ENCODE measurements at regions not wholly inside any gene's neighbourhood (a gene's known extent, or its start where the extent isn't known, plus 50 kb on each side); places are given as distances from the start of the nearest gene placed in this dataset.
"Not testable (repeated sequence)": the region's sequence is repeated elsewhere in the genome, so short reads cannot be mapped to it uniquely, and the experiment has no call there.

GRCh38 chr2:16200554-16201193 is 260.3 kb downstream of the MYCN start:
- H3K4me3 ChIP-seq (ENCODE audit: low read depth, low read length), result no peak overlapping the region
- TF ChIP-seq CTCF (conservative IDR thresholded peaks at IDR 0.05; ENCODE audit: low read depth, low read length), result no peak
- DNase-seq (ENCODE audit: low read depth), result no peak

GRCh38 chr2:16199882-16200553 is 259.7 kb downstream of the MYCN start:
- no peak for TF ChIP-seq CTCF (conservative IDR thresholded peaks at IDR 0.05; ENCODE audit: low read depth, low read length)
- no peak overlapping the region for H3K4me3 ChIP-seq (ENCODE audit: low read depth, low read length)
- no peak for DNase-seq (ENCODE audit: low read depth)

- not testable (repeated sequence) for DNase-seq (ENCODE audit: low read depth); H3K4me3 ChIP-seq (ENCODE audit: low read depth, low read length)
These were observed 258.9 kb downstream of the MYCN start for GRCh38 chr2:16199241-16199640.

- H3K4me3 ChIP-seq (ENCODE audit: low read depth, low read length), result no peak overlapping the region
- no peak for TF ChIP-seq CTCF (conservative IDR thresholded peaks at IDR 0.05; ENCODE audit: low read depth, low read length)
- DNase-seq (ENCODE audit: low read depth), result no peak
These were observed 258.0 kb downstream of the MYCN start for GRCh38 chr2:16198166-16198912.

- no peak for DNase-seq (ENCODE audit: low read depth)
- no peak for TF ChIP-seq CTCF (conservative IDR thresholded peaks at IDR 0.05; ENCODE audit: low read depth, low read length)
These were observed 257.3 kb downstream of the MYCN start for GRCh38 chr2:16197504-16198147.

GRCh38 chr2:16196687-16197503 is 256.5 kb downstream of the MYCN start:
- H3K4me3 ChIP-seq (ENCODE audit: low read depth, low read length), result no peak overlapping the region
- TF ChIP-seq CTCF (conservative IDR thresholded peaks at IDR 0.05; ENCODE audit: low read depth, low read length), result no peak
- DNase-seq (ENCODE audit: low read depth), result no peak

More at GRCh38 chr2:16197504-16198147, 257.3 kb downstream of the MYCN start:
- no peak overlapping the region for H3K4me3 ChIP-seq (ENCODE audit: low read depth, low read length)

All from choroid plexus epithelial cell (primary cell).